GM12891 (cell line): ENCODE measurements at regions not wholly inside any gene's neighbourhood (a gene's known extent, or its start where the extent isn't known, plus 50 kb on each side); places are given as distances from the start of the nearest gene placed in this dataset.
"Not testable (repeated sequence)": the region's sequence is repeated elsewhere in the genome, so short reads cannot be mapped to it uniquely, and the experiment has no call there.

ENCODE experiments used
- DNase-seq: peaks from one replicate; pipeline ENCODE4 v3.0.0; 2011; ENCODE audit warnings: low spot score; ENCODE audit not compliant: insufficient read length
- FAIRE-seq: peaks from 2 replicates; lab custom pipeline; 2011; peaks lifted over from hg19 to GRCh38; lab: Jason Lieb, UNC
- PAX5 ChIP-seq: IDR thresholded peaks from 2 replicates; pipeline ENCODE4 v1.6.1; 2011; ENCODE audit warnings: low read length, moderate library complexity, mild to moderate bottlenecking; ENCODE audit not compliant: insufficient read depth, severe bottlenecking
- POLR2A ChIP-seq: IDR thresholded peaks from 2 replicates; pipeline ENCODE4 v1.6.1; 2011; ENCODE audit warnings: low read depth, low read length, control low read depth
- POLR2AphosphoS5 ChIP-seq: IDR thresholded peaks from 2 replicates; pipeline ENCODE4 v1.6.1; 2011; ENCODE audit warnings: low read depth, low read length, control low read depth
- POU2F2 ChIP-seq: IDR thresholded peaks from 2 replicates; pipeline ENCODE4 v1.6.1; 2011; ENCODE audit warnings: low read depth, mild to moderate bottlenecking, control low read depth, low read length, moderate library complexity
- SPI1 ChIP-seq: IDR thresholded peaks from 2 replicates; pipeline ENCODE4 v1.6.1; 2011; ENCODE audit warnings: low read depth, low read length, control low read depth
- TAF1 ChIP-seq: IDR thresholded peaks from 2 replicates; pipeline ENCODE4 v1.6.1; 2011; ENCODE audit warnings: low read depth, low read length, control low read depth

DNA sequence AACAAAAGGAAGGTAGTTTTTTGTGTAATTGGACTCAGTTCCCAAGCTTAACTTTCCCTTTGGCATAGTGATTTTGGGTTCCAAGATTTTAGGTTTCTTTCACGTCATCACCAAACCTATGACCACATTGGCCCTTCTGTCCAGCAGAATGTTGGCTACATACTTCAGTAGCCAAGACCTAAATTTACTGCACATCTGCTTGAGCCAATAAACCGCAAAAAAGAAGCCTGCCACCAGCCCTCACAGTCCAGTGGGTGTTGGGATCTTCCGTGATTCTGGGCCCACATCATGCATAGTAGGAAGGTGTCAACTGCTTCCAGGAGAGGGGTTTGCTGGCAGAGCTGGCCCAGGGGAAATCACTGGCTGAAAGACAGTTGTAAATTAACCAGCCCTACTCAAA is 57.6 kb upstream of the LIPC start:
- TF ChIP-seq POLR2A (no peak), PAX5 (no peak), POU2F2 (no peak), POLR2AphosphoS5 (no peak), SPI1 (no peak), TAF1 (no peak)
- DNase-seq = no peak
- no peak for FAIRE-seq

GRCh38 chr15:58377193-58377592 is 54.6 kb upstream of the LIPC start:
- DNase-seq = no peak
- TF ChIP-seq POLR2AphosphoS5 (no peak), PAX5 (no peak), SPI1 (no peak), TAF1 (no peak), POLR2A (no peak), POU2F2 (no peak)
- no peak for FAIRE-seq

DNA sequence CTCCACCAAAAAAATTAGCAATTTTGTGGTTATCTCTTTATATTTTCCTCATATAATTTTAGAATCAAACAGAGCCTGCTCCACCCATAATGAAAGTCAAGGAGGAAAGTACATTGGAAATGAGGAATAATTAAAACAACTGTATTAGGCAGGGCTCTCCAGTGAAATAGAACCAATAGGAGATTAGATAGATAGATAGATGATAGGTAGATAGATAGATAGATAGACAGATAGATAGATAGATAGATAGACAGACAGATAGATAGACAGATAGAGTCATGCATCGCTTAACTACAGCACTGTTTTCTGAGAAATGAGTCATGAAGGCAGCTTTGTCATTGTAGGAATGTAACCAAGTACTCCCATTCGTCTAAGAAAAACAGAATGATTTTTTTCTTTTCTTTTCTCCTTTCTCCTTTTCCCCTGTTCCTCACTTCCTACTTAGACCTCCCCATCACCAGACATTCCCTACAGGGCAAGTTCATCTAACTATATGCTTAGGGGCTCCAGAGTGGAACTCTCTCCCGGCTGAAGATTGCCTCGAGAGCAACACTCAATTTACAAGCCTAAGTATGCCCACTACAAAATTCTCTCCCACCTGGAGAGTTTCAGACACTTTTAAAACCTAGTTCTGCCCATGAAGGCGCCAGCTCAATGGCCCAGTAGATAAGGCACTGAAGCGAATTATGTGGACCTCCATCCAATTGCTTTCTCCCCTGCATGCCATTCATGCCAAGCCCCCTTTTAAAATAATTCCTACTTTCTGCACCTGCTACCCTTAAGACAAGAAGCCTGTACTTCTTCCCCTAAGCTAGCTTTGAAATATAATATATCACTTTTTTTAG is 53.3 kb upstream of the LIPC start:
- no peak for TF ChIP-seq PAX5
- TF ChIP-seq SPI1 = no peak
- no peak for TF ChIP-seq POLR2A
- TF ChIP-seq TAF1 = no peak
- no peak for TF ChIP-seq POU2F2
- no peak for TF ChIP-seq POLR2AphosphoS5
- FAIRE-seq (no peak), DNase-seq (no peak)

DNA sequence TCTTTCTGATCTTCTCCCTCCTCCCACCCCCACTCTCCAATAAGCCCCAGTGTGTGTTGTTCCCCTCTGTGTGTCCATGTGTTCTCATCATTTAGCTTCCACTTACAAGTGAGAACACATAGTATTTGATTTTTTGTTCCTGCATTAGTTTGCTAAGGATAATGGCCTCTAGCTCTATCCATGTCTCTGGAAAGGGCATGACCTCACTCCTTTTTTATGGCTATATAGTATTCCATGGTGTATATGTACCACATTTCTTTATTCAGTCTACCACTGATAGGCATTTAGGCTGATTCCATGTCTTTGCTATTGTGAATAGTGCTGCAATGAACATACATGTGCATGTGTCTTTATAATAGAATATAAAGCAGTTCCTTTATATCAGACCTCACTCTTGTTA is 52.3 kb upstream of the LIPC start:
- not testable (repeated sequence) for FAIRE-seq, DNase-seq

DNA sequence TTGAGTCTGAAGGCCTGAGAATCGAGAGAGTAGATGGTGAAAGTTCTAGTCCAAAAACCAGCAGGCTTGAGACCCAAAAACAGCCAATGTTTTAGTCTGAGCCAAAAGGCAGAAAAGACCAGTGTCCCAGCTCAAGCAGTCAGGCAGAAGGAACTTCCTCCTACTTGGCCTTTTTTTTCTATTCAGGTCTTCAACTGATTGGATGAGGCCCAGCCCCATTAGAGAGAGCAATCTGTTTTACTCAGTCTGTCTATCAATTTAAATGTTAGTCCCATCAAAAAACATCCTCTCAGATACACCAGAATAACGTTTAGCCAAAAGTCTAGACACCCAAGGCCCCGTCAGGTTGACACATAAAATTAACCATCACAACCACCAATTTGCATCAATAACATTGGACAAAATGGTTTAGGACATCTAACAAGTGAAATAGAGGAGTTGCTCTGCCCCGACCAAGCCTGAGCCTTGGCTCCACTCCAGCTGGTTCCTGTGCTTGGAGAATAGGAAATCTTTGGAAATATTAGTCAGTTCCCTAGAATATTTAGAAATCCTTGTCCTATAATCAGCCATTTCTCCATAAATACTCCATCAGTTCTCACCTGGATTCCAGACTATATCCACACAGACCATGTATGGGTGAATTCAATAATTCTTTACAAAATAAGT is 51.4 kb upstream of the LIPC start:
- TF ChIP-seq TAF1 = no peak
- no peak for DNase-seq
- no peak for FAIRE-seq

- TF ChIP-seq POLR2AphosphoS5 (no peak), TAF1 (no peak), POLR2A (no peak), POU2F2 (no peak), PAX5 (no peak), SPI1 (no peak)
- FAIRE-seq (no peak), DNase-seq (no peak)
These were observed 50.1 kb upstream of the LIPC start for GRCh38 chr15:58381697-58382096.
